GM12892 (cell line): ENCODE measurements at regions not wholly inside any gene's neighbourhood (a gene's known extent, or its start where the extent isn't known, plus 50 kb on each side); places are given as distances from the start of the nearest gene placed in this dataset.

Source experiments
- POLR2A ChIP-seq: IDR thresholded peaks from 2 replicates; pipeline ENCODE4 v1.6.1; 2011; ENCODE audit warnings: low read depth, low read length, control low read depth
- POLR2AphosphoS5 ChIP-seq: IDR thresholded peaks from 2 replicates; pipeline ENCODE4 v1.6.1; 2011; ENCODE audit warnings: low read depth, low read length, control low read depth

GRCh38 chr4:41857226-41857641, 78.0 kb upstream of the TMEM33 start:
- TF ChIP-seq POLR2AphosphoS5 (no peak), POLR2A (no peak)
